ENCODE measurements at regions not wholly inside any gene's neighbourhood (a gene's known extent, or its start where the extent isn't known, plus 50 kb on each side); places are given as distances from the start of the nearest gene placed in this dataset.

DNA sequence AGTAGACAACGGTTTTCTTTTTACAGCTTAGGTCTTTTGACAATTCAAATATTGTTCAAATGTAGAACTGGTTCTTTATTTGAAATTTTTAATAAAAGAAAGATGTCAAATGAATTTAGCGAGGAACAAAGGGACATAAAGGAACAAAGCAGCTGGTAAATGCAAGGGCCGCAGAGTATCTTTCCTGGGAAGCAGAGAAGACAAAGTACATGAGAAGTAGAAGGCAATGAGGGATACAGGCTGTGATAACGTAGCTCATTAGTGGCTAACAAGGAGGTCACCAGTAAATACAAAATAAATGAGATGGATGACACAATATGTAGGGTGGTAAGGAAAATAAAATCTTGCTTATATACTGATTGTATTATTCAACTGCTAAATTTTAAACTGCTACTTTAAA is 762.8 kb downstream of the VGLL3 start:
- TF ChIP-seq, protein P1, sequence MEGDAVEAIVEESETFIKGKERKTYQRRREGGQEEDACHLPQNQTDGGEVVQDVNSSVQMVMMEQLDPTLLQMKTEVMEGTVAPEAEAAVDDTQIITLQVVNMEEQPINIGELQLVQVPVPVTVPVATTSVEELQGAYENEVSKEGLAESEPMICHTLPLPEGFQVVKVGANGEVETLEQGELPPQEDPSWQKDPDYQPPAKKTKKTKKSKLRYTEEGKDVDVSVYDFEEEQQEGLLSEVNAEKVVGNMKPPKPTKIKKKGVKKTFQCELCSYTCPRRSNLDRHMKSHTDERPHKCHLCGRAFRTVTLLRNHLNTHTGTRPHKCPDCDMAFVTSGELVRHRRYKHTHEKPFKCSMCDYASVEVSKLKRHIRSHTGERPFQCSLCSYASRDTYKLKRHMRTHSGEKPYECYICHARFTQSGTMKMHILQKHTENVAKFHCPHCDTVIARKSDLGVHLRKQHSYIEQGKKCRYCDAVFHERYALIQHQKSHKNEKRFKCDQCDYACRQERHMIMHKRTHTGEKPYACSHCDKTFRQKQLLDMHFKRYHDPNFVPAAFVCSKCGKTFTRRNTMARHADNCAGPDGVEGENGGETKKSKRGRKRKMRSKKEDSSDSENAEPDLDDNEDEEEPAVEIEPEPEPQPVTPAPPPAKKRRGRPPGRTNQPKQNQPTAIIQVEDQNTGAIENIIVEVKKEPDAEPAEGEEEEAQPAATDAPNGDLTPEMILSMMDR (conservative IDR thresholded peaks at IDR 0.05; ENCODE audit: low read depth, low read length), result no peak
- TF ChIP-seq EZH2 (IDR thresholded peaks at IDR 0.05; ENCODE audit: low read length, unreplicated experiment), result no peak
- no peak for TF ChIP-seq EZH2phosphoT487 (IDR thresholded peaks at IDR 0.05; ENCODE audit: borderline replicate concordance, low read length)
